ENCODE measurements at regions not wholly inside any gene's neighbourhood (a gene's known extent, or its start where the extent isn't known, plus 50 kb on each side); places are given as distances from the start of the nearest gene placed in this dataset.

- no peak overlapping the region for H3K27ac ChIP-seq
- TF ChIP-seq CTCF (IDR thresholded peaks at IDR 0.05), result no peak
- intact Hi-C loops (cut with DNase I), result no loop called here
- no peak for DNase-seq
- H3K27me3 ChIP-seq, result no peaks in the 10 kb centered on the region
- H3K36me3 ChIP-seq, result peaks cover 0 to 93% of the 10 kb centered on the region in 2 donors
- H3K9me3 ChIP-seq, result no peaks in the 10 kb centered on the region
- ATAC-seq, result no peak
- H3K4me3 ChIP-seq, result no peak overlapping the region
- H3K4me1 ChIP-seq, result peaks cover 0 to 14% of the 10 kb centered on the region in 2 donors
These were observed 49.9 kb downstream of the SYNE3 start for GRCh38 chr14:95466506-95466905.

- Histone ChIP-seq H3K27ac (no peak overlapping the region), H3K27me3 (no peaks in the 10 kb centered on the region), H3K9me3 (no peaks in the 10 kb centered on the region), H3K4me3 (no peak overlapping the region), H3K36me3 (peaks cover 0 to 93% of the 10 kb centered on the region in 2 donors), H3K4me1 (peaks cover 0 to 14% of the 10 kb centered on the region in 2 donors)
- no peak for DNase-seq
- intact Hi-C loops (cut with DNase I), result no loop called here
- ATAC-seq, result no peak
- TF ChIP-seq CTCF (IDR thresholded peaks at IDR 0.05), result no peak
These were observed 50.5 kb downstream of the SYNE3 start for GRCh38 chr14:95465936-95466335.

GRCh38 chr14:95465358-95465757 lies 51.1 kb downstream of the SYNE3 start:
- ATAC-seq (no peak), DNase-seq (no peak)
- H3K4me1 ChIP-seq, result peaks cover 0 to 14% of the 10 kb centered on the region in 2 donors
- no peak for TF ChIP-seq CTCF (IDR thresholded peaks at IDR 0.05)
- H3K4me3 ChIP-seq, result no peak overlapping the region
- intact Hi-C loops (cut with DNase I), result no loop called here
- no peaks in the 10 kb centered on the region for H3K27me3 ChIP-seq
- H3K36me3 ChIP-seq, result peaks cover 0 to 93% of the 10 kb centered on the region in 2 donors
- no peaks in the 10 kb centered on the region for H3K9me3 ChIP-seq
- H3K27ac ChIP-seq, result no peak overlapping the region

GRCh38 chr14:95464514-95464913 lies 51.9 kb downstream of the SYNE3 start:
- ATAC-seq (no peak), DNase-seq (no peak)
- intact Hi-C loops (cut with DNase I), result no loop called here
- Histone ChIP-seq H3K4me3 (no peak overlapping the region), H3K27ac (no peak overlapping the region), H3K9me3 (no peaks in the 10 kb centered on the region), H3K36me3 (peaks cover 0 to 86% of the 10 kb centered on the region in 2 donors), H3K27me3 (no peaks in the 10 kb centered on the region), H3K4me1 (peaks cover 0 to 14% of the 10 kb centered on the region in 2 donors)
- no peak for TF ChIP-seq CTCF (IDR thresholded peaks at IDR 0.05)

GRCh38 chr14:95464103-95464502 lies 52.3 kb downstream of the SYNE3 start:
- TF ChIP-seq CTCF (IDR thresholded peaks at IDR 0.05), result no peak
- ATAC-seq, result no peak

More at GRCh38 chr14:95464103-95464502, 52.3 kb downstream of the SYNE3 start:
- H3K4me1 ChIP-seq, result peaks cover 0 to 14% of the 10 kb centered on the region in 2 donors
- DNase-seq, result no peak
- H3K4me3 ChIP-seq, result no peak overlapping the region
- H3K36me3 ChIP-seq, result peaks cover 0 to 82% of the 10 kb centered on the region in 2 donors
- no peaks in the 10 kb centered on the region for H3K9me3 ChIP-seq
- no peaks in the 10 kb centered on the region for H3K27me3 ChIP-seq
- intact Hi-C loops (cut with DNase I), result no loop called here
- no peak overlapping the region for H3K27ac ChIP-seq
